Stomach (tissue), 4 donors: ENCODE measurements at regions not wholly inside any gene's neighbourhood (a gene's known extent, or its start where the extent isn't known, plus 50 kb on each side); places are given as distances from the start of the nearest gene placed in this dataset.

Source experiments
- CTCF ChIP-seq, 7 experiments: fragments of 450-650 bp in 4 of 7; fragments of 200-600 bp in 3 of 7; sonication (generic) in 3 of 7; IDR thresholded peaks; one replicate each; pipeline ENCODE4 v1.5.1; 2016 to 2019; ENCODE audit warnings: antibody characterized with exemption in 7 of 7, control low read depth in 2 of 7, mild to moderate bottlenecking in 1 of 7
- EP300 ChIP-seq: sonication (generic); formaldehyde crosslinking; IDR thresholded peaks from one replicate; pipeline ENCODE4 v1.6.1; 2017; ENCODE audit warnings: antibody characterized with exemption
- POLR2A ChIP-seq, 4 donors: fragments of 450-650 bp; IDR thresholded peaks; one replicate each; pipeline ENCODE4 v1.6.1; 2016; ENCODE audit warnings: antibody characterized with exemption in 4 of 4, control low read depth in 2 of 4, mild to moderate bottlenecking in 1 of 4, moderate library complexity in 1 of 4
- POLR2AphosphoS5 ChIP-seq, 3 donors: sonication (generic); formaldehyde crosslinking; IDR thresholded peaks; one replicate each; pipeline ENCODE4 v1.6.1; 2016; ENCODE audit warnings: antibody characterized with exemption in 3 of 3

DNA sequence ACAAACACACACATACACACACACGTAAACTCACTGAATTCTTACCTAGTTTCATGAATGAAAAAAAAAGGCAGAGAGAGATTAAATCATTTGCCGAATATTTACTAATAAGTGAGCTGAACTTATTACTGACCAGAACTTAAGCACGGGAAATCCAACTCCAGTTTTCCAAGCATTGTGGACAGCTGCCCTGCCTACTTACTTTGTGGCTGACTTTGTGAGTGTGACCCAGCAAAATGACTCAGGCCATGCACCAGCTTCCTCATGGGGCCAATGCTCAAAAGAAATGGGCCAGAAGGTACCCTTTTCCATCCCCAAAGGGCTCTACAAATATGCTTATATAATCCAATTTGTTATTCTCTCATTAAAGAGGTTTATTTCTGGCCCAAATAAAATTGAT is 87.4 kb upstream of the RHOBTB1 start:
- TF ChIP-seq CTCF (IDR thresholded peaks at IDR 0.05), result no peak
- no peak for TF ChIP-seq EP300
- no peak for TF ChIP-seq POLR2A (IDR thresholded peaks at IDR 0.05)
- no peak for TF ChIP-seq POLR2AphosphoS5 (IDR thresholded peaks at IDR 0.05)
